ENCODE measurements at regions not wholly inside any gene's neighbourhood (a gene's known extent, or its start where the extent isn't known, plus 50 kb on each side); places are given as distances from the start of the nearest gene placed in this dataset.

DNA sequence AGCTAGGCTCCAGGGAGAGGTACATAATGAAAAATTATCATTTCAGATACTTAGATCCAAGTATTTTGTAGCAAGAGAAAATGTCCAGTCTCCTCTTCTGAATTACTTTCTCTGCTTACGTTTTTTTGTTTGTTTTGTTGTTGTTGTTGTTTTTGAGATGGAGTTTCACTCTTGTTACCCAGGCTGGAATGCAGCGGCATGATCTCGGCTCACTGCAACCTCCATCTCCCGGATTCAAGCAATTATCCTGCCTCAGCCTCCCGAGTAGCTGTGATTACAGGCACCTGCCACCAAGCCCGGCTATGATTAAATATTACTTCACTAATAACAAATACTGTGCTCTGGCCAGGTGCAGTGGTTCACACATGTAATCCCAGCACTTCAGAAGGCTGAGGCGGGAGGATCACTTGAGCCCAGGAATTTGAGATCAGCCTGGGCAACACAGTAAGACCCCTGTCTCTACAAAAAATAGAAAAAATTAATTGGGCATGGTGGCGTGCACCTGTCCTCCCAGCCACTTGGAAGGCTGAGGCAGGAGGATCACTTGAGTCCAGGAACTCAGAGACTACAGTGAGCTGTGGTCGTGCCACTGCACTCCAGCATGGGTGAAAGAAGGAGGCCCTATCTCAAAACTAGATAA is 155.0 kb upstream of the JARID2 start:
- TF ChIP-seq, protein P1, sequence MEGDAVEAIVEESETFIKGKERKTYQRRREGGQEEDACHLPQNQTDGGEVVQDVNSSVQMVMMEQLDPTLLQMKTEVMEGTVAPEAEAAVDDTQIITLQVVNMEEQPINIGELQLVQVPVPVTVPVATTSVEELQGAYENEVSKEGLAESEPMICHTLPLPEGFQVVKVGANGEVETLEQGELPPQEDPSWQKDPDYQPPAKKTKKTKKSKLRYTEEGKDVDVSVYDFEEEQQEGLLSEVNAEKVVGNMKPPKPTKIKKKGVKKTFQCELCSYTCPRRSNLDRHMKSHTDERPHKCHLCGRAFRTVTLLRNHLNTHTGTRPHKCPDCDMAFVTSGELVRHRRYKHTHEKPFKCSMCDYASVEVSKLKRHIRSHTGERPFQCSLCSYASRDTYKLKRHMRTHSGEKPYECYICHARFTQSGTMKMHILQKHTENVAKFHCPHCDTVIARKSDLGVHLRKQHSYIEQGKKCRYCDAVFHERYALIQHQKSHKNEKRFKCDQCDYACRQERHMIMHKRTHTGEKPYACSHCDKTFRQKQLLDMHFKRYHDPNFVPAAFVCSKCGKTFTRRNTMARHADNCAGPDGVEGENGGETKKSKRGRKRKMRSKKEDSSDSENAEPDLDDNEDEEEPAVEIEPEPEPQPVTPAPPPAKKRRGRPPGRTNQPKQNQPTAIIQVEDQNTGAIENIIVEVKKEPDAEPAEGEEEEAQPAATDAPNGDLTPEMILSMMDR (IDR thresholded peaks at IDR 0.05; ENCODE audit: poor library complexity, severe bottlenecking), result no peak

DNA sequence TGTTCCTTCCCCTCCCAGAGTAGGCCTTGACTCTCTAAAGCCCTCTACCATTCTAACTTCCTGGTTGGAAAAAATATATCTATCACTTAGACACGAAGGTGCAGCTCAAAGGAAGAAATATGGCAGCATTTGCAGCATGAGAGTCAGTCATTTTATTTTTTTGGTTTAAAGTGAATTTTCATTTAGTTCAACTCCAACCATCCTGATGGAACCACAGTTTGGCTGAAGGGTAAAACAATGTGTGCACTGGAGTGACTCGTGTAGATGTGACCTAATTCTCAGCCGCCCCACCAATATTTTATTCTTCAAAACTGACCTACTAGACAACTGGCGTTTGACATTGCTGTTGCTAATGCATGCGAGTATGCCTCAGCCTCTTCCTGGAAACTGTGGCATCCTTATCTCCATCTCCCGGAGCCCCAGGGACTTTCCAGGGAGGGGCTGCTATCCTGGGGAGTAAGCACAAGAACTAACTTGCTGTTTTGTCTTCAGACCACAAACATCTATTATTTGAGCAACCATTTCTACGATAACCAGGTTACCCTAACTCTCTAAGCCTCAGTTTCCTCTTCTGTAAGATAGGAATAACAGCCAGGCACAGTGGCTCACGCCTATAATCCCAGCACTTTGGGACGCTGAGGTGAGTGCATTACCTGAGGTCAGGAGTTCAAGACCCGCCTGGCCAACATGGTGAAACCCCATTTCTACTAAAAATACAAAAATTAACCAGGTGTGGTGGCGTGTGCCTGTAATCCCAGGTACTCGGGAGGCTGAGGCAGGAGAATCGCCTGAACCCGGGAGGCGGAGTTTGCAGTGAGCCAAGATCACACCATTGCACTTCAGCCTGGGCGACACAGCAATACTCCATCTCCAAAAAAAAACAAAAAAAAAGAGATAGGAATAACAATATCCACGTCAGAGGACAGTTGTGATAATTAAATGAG is 148.7 kb upstream of the JARID2 start:
- ATAC-seq (ENCODE audit: low read depth) (no peak), DNase-seq (ENCODE audit: low spot score) (no peak)
- TF ChIP-seq, protein P1 (IDR thresholded peaks at IDR 0.05; ENCODE audit: poor library complexity, severe bottlenecking), result no peak
- H3K27me3 ChIP-seq (ENCODE audit: insufficient read depth, poor library complexity, severe bottlenecking), result no peaks in the 10 kb centered on the region
- no peak overlapping the region for H3K4me3 ChIP-seq (ENCODE audit: severe bottlenecking)
- H3K9me3 ChIP-seq (ENCODE audit: severe bottlenecking), result no peaks in the 10 kb centered on the region
- no peaks in the 10 kb centered on the region for H3K4me1 ChIP-seq (ENCODE audit: insufficient read depth, poor library complexity, severe bottlenecking)
- no peaks in the 10 kb centered on the region for H3K36me3 ChIP-seq (ENCODE audit: low read depth)
- H3K27ac ChIP-seq (ENCODE audit: poor library complexity, severe bottlenecking), result no peak overlapping the region

More for the DNA sequence above, 155.0 kb upstream of the JARID2 start:
- H3K27me3 ChIP-seq (ENCODE audit: insufficient read depth, poor library complexity, severe bottlenecking), result no peaks in the 10 kb centered on the region
- no peak overlapping the region for H3K4me3 ChIP-seq (ENCODE audit: severe bottlenecking)
- H3K36me3 ChIP-seq (ENCODE audit: low read depth), result no peaks in the 10 kb centered on the region
- DNase-seq (ENCODE audit: low spot score), result no peak
- no peak for ATAC-seq (ENCODE audit: low read depth)
- H3K27ac ChIP-seq (ENCODE audit: poor library complexity, severe bottlenecking), result no peak overlapping the region
- H3K9me3 ChIP-seq (ENCODE audit: severe bottlenecking), result no peaks in the 10 kb centered on the region
- H3K4me1 ChIP-seq (ENCODE audit: insufficient read depth, poor library complexity, severe bottlenecking), result no peaks in the 10 kb centered on the region

DNA sequence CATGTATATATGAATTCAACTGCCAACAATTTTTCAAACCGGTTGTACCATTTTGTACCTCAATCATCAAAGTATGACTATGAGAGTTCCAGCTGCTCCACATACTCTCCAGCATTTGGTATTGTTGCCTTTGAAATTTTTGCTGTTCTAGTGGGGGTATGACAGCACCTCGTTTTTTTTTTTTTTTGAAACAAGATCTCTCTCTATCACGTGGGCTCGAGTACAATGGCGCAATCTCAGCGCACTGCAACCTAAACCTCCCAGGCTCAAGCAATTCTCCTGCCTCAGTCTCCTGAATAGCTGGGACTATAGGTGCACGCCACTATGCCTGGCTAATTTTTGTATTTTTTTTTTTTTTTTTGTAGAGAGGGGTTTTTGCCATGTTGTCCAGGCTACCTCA is 144.7 kb upstream of the JARID2 start:
- no peaks in the 10 kb centered on the region for H3K4me1 ChIP-seq (ENCODE audit: insufficient read depth, poor library complexity, severe bottlenecking)
- ATAC-seq (ENCODE audit: low read depth) (no peak), DNase-seq (ENCODE audit: low spot score) (no peak)
- no peaks in the 10 kb centered on the region for H3K36me3 ChIP-seq (ENCODE audit: low read depth)
- H3K27ac ChIP-seq (ENCODE audit: poor library complexity, severe bottlenecking), result no peak overlapping the region
- no peaks in the 10 kb centered on the region for H3K9me3 ChIP-seq (ENCODE audit: severe bottlenecking)
- TF ChIP-seq, protein P1 (IDR thresholded peaks at IDR 0.05; ENCODE audit: poor library complexity, severe bottlenecking), result no peak
- no peaks in the 10 kb centered on the region for H3K27me3 ChIP-seq (ENCODE audit: insufficient read depth, poor library complexity, severe bottlenecking)
- H3K4me3 ChIP-seq (ENCODE audit: severe bottlenecking), result no peak overlapping the region

DNA sequence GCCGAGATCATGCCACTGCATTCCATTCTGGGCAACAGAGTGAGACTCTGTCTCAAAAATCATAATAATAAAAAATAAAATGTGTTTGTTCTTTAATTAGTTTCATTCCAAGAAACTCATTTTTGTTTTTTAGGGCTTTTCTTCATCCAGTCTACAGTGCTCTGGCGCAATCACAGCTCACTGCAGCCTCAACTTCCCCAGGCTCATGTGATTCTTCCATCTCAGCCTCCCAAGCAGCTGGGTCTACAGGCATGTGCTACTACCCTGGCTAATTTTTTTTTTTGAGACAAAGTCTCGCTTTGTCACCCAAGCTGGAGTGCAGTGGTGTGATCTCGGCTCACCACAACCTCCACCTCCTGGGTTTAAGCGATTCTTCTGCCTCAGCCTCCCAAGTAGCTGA is 143.6 kb upstream of the JARID2 start:
- Histone ChIP-seq H3K27ac (ENCODE audit: poor library complexity, severe bottlenecking) (no peak overlapping the region), H3K9me3 (ENCODE audit: severe bottlenecking) (no peaks in the 10 kb centered on the region), H3K27me3 (ENCODE audit: insufficient read depth, poor library complexity, severe bottlenecking) (no peaks in the 10 kb centered on the region), H3K4me1 (ENCODE audit: insufficient read depth, poor library complexity, severe bottlenecking) (no peaks in the 10 kb centered on the region), H3K4me3 (ENCODE audit: severe bottlenecking) (no peak overlapping the region), H3K36me3 (ENCODE audit: low read depth) (no peaks in the 10 kb centered on the region)
- ATAC-seq (ENCODE audit: low read depth) (no peak), DNase-seq (ENCODE audit: low spot score) (no peak)
- TF ChIP-seq, protein P1 (IDR thresholded peaks at IDR 0.05; ENCODE audit: poor library complexity, severe bottlenecking), result no peak
